H9 (cell line): ENCODE measurements at regions not wholly inside any gene's neighbourhood (a gene's known extent, or its start where the extent isn't known, plus 50 kb on each side); places are given as distances from the start of the nearest gene placed in this dataset.

Experiments
- DNase-seq: peaks from one replicate; pipeline ENCODE4 v3.0.0-alpha.2; 2017
- H2AFZ ChIP-seq: one replicate; pipeline ENCODE4 v1.6.1; 2013; ENCODE audit warnings: mild to moderate bottlenecking, low read length, control low read depth, moderate library complexity
- H2AK5ac ChIP-seq: 2 replicates; pipeline ENCODE4 v1.6.1; 2013; ENCODE audit warnings: low read length, control low read depth, mixed read lengths; ENCODE audit not compliant: insufficient read length
- H2BK120ac ChIP-seq: one replicate; pipeline ENCODE4 v1.6.1; 2013; ENCODE audit warnings: low read depth, mild to moderate bottlenecking, low read length, control low read depth, inconsistent platforms; ENCODE audit not compliant: poor library complexity, severe bottlenecking
- H2BK12ac ChIP-seq: 2 replicates; pipeline ENCODE4 v1.6.1; 2013; ENCODE audit warnings: low read length, control low read depth, mixed read lengths, low read depth; ENCODE audit not compliant: insufficient read length
- H2BK15ac ChIP-seq: 2 replicates; pipeline ENCODE4 v1.6.1; 2013; ENCODE audit warnings: low read depth, low read length, control low read depth
- H2BK20ac ChIP-seq: one replicate; pipeline ENCODE4 v1.6.1; 2013; ENCODE audit warnings: low read depth, mild to moderate bottlenecking, low read length, control low read depth, inconsistent platforms; ENCODE audit not compliant: poor library complexity, severe bottlenecking
- H2BK5ac ChIP-seq: 2 replicates; pipeline ENCODE4 v1.6.1; 2013; ENCODE audit warnings: low read length, control low read depth, mixed read lengths; ENCODE audit not compliant: insufficient read length
- H3K14ac ChIP-seq: 2 replicates; pipeline ENCODE4 v1.6.1; 2013; ENCODE audit warnings: low read length, control low read depth; ENCODE audit not compliant: insufficient read depth
- H3K18ac ChIP-seq: 2 replicates; pipeline ENCODE4 v1.6.1; 2013; ENCODE audit warnings: low read depth, mild to moderate bottlenecking, mixed read lengths, low read length, control low read depth; ENCODE audit not compliant: insufficient read length
- H3K23ac ChIP-seq: 2 replicates; pipeline ENCODE4 v1.6.1; 2013; ENCODE audit warnings: low read length, control low read depth, mixed read lengths, low read depth; ENCODE audit not compliant: insufficient read length
- H3K23me2 ChIP-seq: 2 replicates; pipeline ENCODE4 v1.6.1; 2013; ENCODE audit warnings: low read depth, mild to moderate bottlenecking, mixed read lengths, low read length, control low read depth; ENCODE audit not compliant: insufficient read length, poor library complexity, severe bottlenecking
- H3K27ac ChIP-seq: 2 replicates; pipeline ENCODE4 v1.5.1; 2013; ENCODE audit warnings: low read length, control low read depth, mixed read lengths, low read depth; ENCODE audit not compliant: insufficient read length
- H3K27me3 ChIP-seq: 2 replicates; pipeline ENCODE4 v1.6.1; 2013; ENCODE audit warnings: low read length, control low read depth, inconsistent platforms; ENCODE audit not compliant: insufficient read depth
- H3K4ac ChIP-seq: 2 replicates; pipeline ENCODE4 v1.6.1; 2013; ENCODE audit warnings: low read depth, mild to moderate bottlenecking, control low read depth, inconsistent platforms, low read length, moderate library complexity
- H3K4me1 ChIP-seq: 2 replicates; pipeline ENCODE4 v1.6.1; 2013; ENCODE audit warnings: low read length, control low read depth, inconsistent platforms; ENCODE audit not compliant: insufficient read depth
- H3K4me2 ChIP-seq: 2 replicates; pipeline ENCODE4 v1.6.1; 2013; ENCODE audit warnings: low read length, control low read depth, mixed read lengths; ENCODE audit not compliant: insufficient read length, insufficient read depth
- H3K56ac ChIP-seq: 2 replicates; pipeline ENCODE4 v1.6.1; 2013; ENCODE audit warnings: low read depth, mild to moderate bottlenecking, mixed read lengths, low read length, control low read depth; ENCODE audit not compliant: insufficient read length
- H3K79me1 ChIP-seq: 2 replicates; pipeline ENCODE4 v1.6.1; 2013; ENCODE audit warnings: low read depth, mild to moderate bottlenecking, moderate library complexity, low read length, control low read depth, inconsistent platforms; ENCODE audit not compliant: insufficient read depth, poor library complexity, severe bottlenecking
- H3K79me2 ChIP-seq: 2 replicates; pipeline ENCODE4 v1.6.1; 2013; ENCODE audit warnings: low read length, control low read depth, inconsistent platforms; ENCODE audit not compliant: insufficient read depth
- H3K9ac ChIP-seq: 2 replicates; pipeline ENCODE4 v1.6.1; 2013; ENCODE audit warnings: low read length, control low read depth, mixed read lengths; ENCODE audit not compliant: insufficient read length; ENCODE audit errors: extremely low read depth
- H3K9me3 ChIP-seq: one replicate; pipeline ENCODE4 v1.6.1; 2013; ENCODE audit warnings: low read depth, low read length, inconsistent platforms; ENCODE audit not compliant: control insufficient read depth
- H3T11ph ChIP-seq: one replicate; pipeline ENCODE4 v1.6.1; 2013; ENCODE audit warnings: mild to moderate bottlenecking, low read length, control low read depth, inconsistent platforms
- H4K20me1 ChIP-seq: one replicate; pipeline ENCODE4 v1.6.1; 2013; ENCODE audit not compliant: control insufficient read depth, insufficient read length, insufficient read depth
- H4K5ac ChIP-seq: 2 replicates; pipeline ENCODE4 v1.6.1; 2013; ENCODE audit warnings: low read depth, mild to moderate bottlenecking, mixed read lengths, low read length, control low read depth; ENCODE audit not compliant: insufficient read length
- H4K8ac ChIP-seq: replicated peaks from 2 replicates; pipeline ENCODE4 v1.6.1; 2013; ENCODE audit warnings: low read length, control low read depth, mixed read lengths, low read depth; ENCODE audit not compliant: insufficient read length
- H4K91ac ChIP-seq: 2 replicates; pipeline ENCODE4 v1.6.1; 2013; ENCODE audit warnings: low read depth, mild to moderate bottlenecking, moderate library complexity, mixed read lengths, low read length, control low read depth; ENCODE audit not compliant: insufficient read length
- H3K27ac Mint-ChIP-seq, 3 experiments: 2 replicates in 2 of 3; 3 replicates in 1 of 3; pipeline ENCODE4 v1.8.0; 2020 to 2021; ENCODE audit warnings: mixed read lengths in 3 of 3, mild to moderate bottlenecking in 1 of 3, moderate library complexity in 1 of 3
- H3K27me3 Mint-ChIP-seq: 2 replicates; pipeline ENCODE4 v1.8.0; 2021; ENCODE audit warnings: low read depth, mild to moderate bottlenecking, moderate library complexity, mixed read lengths
- H3K36me3 Mint-ChIP-seq, 3 experiments: 2 replicates in 2 of 3; 3 replicates in 1 of 3; pipeline ENCODE4 v1.8.0; 2020 to 2021; ENCODE audit warnings: low read depth in 3 of 3, mixed read lengths in 3 of 3; ENCODE audit not compliant: insufficient read depth in 1 of 3
- H3K4me1 Mint-ChIP-seq, 2 experiments: 2 replicates each; pipeline ENCODE4 v1.8.0; 2020; ENCODE audit warnings: mixed read lengths in 2 of 2
- H3K4me3 Mint-ChIP-seq, 2 experiments: 2 replicates in 1 of 2; 3 replicates in 1 of 2; pipeline ENCODE4 v1.8.0; 2020 to 2021; ENCODE audit warnings: mild to moderate bottlenecking in 2 of 2, mixed read lengths in 2 of 2, moderate library complexity in 1 of 2
- H3K9me3 Mint-ChIP-seq, 2 experiments: 2 replicates in 1 of 2; 3 replicates in 1 of 2; pipeline ENCODE4 v1.8.0; 2020; ENCODE audit warnings: mild to moderate bottlenecking in 2 of 2, mixed read lengths in 2 of 2, moderate library complexity in 1 of 2
- CTCF ChIP-seq: fragments of 200-600 bp; sonication (generic); conservative IDR thresholded peaks from 3 replicates; pipeline ENCODE4 v1.8.0; 2021; ENCODE audit warnings: antibody characterized with exemption, mild to moderate bottlenecking
- WGBS: extraction: QIAGEN DNeasy Blood & Tissue Kit; methylation state at CpG from one replicate; pipeline ENCODE4 v1.1.7; 2013; ENCODE audit warnings: missing lambda C conversion rate, low lambda C conversion rate, mixed read lengths; ENCODE audit not compliant: insufficient read length; ENCODE audit errors: extremely low coverage; 5-methylcytosine and 5-hydroxymethylcytosine counted together

- no peaks in the 10 kb centered on the region for H3K79me2 ChIP-seq
- no peak overlapping the region for H2BK15ac ChIP-seq
- no peak for TF ChIP-seq CTCF
- Mint-ChIP-seq H3K9me3 (no peaks in the 10 kb centered on the region; a peak in 1 of 5 replicates), H3K36me3 (no peaks in the 10 kb centered on the region), H3K4me1 (peaks cover 0 to 4% of the 10 kb centered on the region in 2 experiments; a peak in 2 of 4 replicates), H3K27me3 (no peaks in the 10 kb centered on the region; the same call in 1 of the 2 replicates), H3K4me3 (no peak overlapping the region), H3K27ac (no peak overlapping the region)
- no peaks in the 10 kb centered on the region for H3K27me3 ChIP-seq
- H3K14ac ChIP-seq: no peak overlapping the region
- H3T11ph ChIP-seq: no peak overlapping the region
- H2AFZ ChIP-seq: no peak overlapping the region
- H2BK20ac ChIP-seq: no peak overlapping the region
- H3K4ac ChIP-seq: no peak overlapping the region
- no peak overlapping the region for H3K4me2 ChIP-seq
- no peak overlapping the region for H2BK12ac ChIP-seq
- no peak overlapping the region for H2BK5ac ChIP-seq
- no peak overlapping the region for H2AK5ac ChIP-seq
- no peak overlapping the region for H3K9ac ChIP-seq
- no peak overlapping the region for H4K5ac ChIP-seq
- no peaks in the 10 kb centered on the region for H3K4me1 ChIP-seq
- no peaks in the 10 kb centered on the region for H3K23me2 ChIP-seq
- no peaks in the 10 kb centered on the region for H3K9me3 ChIP-seq
- H3K23ac ChIP-seq: no peak overlapping the region
- no peaks in the 10 kb centered on the region for H3K79me1 ChIP-seq
- DNase-seq: no peak
- H3K18ac ChIP-seq: no peak overlapping the region
- WGBS: no CpG with 5 or more reads among the region's 9 CpGs
- H3K56ac ChIP-seq: no peak overlapping the region
- no peaks in the 10 kb centered on the region for H4K20me1 ChIP-seq
- no peak overlapping the region for H4K8ac ChIP-seq
- no peak overlapping the region for H2BK120ac ChIP-seq
- H3K27ac ChIP-seq: no peak overlapping the region
- no peak overlapping the region for H4K91ac ChIP-seq
Measured at GRCh38 chr7:156401617-156402016, 239.0 kb upstream of the RNF32 start.
